Stimulated activated naive B cell treated with anti-CD40 and anti-IgM and Interleukin-4, amounts not matched to agents 10 μg/mL and 1 μg/mL and 100 μg/mL, for 72 hours (primary cell): ENCODE measurements at regions not wholly inside any gene's neighbourhood (a gene's known extent, or its start where the extent isn't known, plus 50 kb on each side); places are given as distances from the start of the nearest gene placed in this dataset.
"Not testable (repeated sequence)": the region's sequence is repeated elsewhere in the genome, so short reads cannot be mapped to it uniquely, and the experiment has no call there.

ENCODE experiments used
- ATAC-seq, 2 donors: fragments of 150-1000 bp; cut with Tn5 transposase; replicated peaks; 2 replicates each; pipeline ENCODE4 v1.10.0; 2021; ENCODE audit warnings: moderate library complexity in 1 of 2
- DNase-seq: peaks from one replicate; pipeline ENCODE4 v3.0.0; 2021
- H3K27ac Mint-ChIP-seq: one replicate; pipeline ENCODE4 v1.8.0; 2022; ENCODE audit warnings: mild to moderate bottlenecking, mixed read lengths
- H3K27me3 Mint-ChIP-seq, 2 donors: one replicate each; pipeline ENCODE4 v1.8.0; 2022; ENCODE audit warnings: mixed read lengths in 2 of 2
- H3K36me3 Mint-ChIP-seq, 2 donors: one replicate each; pipeline ENCODE4 v1.8.0; 2022; ENCODE audit warnings: mixed read lengths in 2 of 2, mild to moderate bottlenecking in 1 of 2
- H3K4me1 Mint-ChIP-seq, 2 donors: one replicate each; pipeline ENCODE4 v1.8.0; 2022; ENCODE audit warnings: mixed read lengths in 2 of 2, mild to moderate bottlenecking in 1 of 2
- H3K4me3 Mint-ChIP-seq, 2 donors: one replicate each; pipeline ENCODE4 v1.8.0; 2022; ENCODE audit warnings: mild to moderate bottlenecking in 2 of 2, mixed read lengths in 2 of 2, moderate library complexity in 1 of 2
- H3K9me3 Mint-ChIP-seq, 2 donors: one replicate each; pipeline ENCODE4 v1.8.0; 2022; ENCODE audit warnings: mixed read lengths in 2 of 2, mild to moderate bottlenecking in 1 of 2

DNA sequence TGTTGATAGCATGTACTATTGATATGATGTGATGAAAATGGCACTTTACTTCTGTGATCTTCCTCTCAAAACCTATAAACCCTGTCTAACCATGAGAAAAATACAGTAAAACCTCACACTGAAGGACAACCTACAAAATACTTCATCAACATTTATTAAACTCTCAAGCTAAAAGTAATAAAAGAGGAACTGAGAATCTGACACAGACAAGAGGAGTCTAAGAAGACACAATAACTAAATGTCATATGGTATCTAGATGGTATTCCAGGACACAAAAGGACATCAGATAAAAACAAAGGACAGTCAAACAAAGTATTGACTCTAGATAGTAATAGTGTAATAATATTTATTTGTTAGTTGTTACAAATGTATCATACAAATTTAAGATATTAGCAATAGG, 655.3 kb downstream of the SH3BGRL start:
- Mint-ChIP-seq H3K9me3 (peaks cover 0 to 5% of the 10 kb centered on the region in 2 donors), H3K27ac (no peak overlapping the region), H3K4me3 (no peak overlapping the region), H3K4me1 (no peaks in the 10 kb centered on the region), H3K27me3 (no peaks in the 10 kb centered on the region), H3K36me3 (no peaks in the 10 kb centered on the region)
- DNase-seq (no peak), ATAC-seq (no peak)

DNA sequence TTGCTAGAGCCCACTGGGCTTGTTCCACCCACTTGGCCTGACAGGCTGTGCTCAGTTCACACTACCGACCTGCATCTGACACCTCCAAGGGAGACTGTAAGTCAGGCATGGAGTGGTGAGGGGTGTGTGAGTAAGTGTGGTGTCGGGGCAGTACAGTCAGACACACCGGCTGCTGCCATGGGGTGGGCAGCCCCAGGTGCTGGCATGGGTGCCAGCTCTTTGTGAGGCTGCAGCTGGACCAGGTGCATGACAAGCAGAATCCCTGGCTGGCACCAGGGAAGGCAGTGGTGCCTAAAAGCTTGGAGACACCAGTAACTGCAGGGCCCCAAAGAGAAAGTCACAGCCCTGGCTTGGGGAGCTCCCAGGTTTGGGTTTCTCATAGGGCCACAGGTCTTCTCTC, 665.0 kb downstream of the SH3BGRL start:
- ATAC-seq: no peak
- H3K27ac Mint-ChIP-seq: no peak overlapping the region
- no peak for DNase-seq
- no peaks in the 10 kb centered on the region for H3K36me3 Mint-ChIP-seq
- H3K27me3 Mint-ChIP-seq: no peaks in the 10 kb centered on the region
- no peak overlapping the region for H3K4me3 Mint-ChIP-seq
- peaks cover 7 to 14% of the 10 kb centered on the region in 2 donors for H3K9me3 Mint-ChIP-seq
- no peaks in the 10 kb centered on the region for H3K4me1 Mint-ChIP-seq

DNA sequence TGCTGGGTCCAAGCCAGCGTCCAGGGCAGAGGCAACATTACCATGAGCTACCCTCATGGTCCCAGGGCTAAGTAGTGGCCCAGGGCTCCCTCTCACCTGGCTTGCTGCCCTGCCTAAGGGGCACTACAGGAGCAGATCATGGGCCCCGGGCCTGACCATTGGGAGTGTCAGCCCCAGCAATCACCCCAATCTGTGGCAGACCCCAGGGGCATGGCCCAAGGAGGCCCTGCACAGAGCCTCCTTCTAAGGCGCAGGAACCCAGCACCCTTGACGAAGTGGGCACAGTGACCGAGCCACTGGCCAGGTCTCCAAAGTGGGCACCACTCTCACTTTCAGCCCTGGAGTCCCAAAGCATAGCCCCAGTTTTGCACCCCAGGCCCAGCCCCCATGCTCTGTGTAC, 667.1 kb downstream of the SH3BGRL start:
- Mint-ChIP-seq H3K4me3 (no peak overlapping the region), H3K9me3 (peaks cover 9 to 14% of the 10 kb centered on the region in 2 donors), H3K27ac (no peak overlapping the region), H3K27me3 (no peaks in the 10 kb centered on the region), H3K4me1 (no peaks in the 10 kb centered on the region), H3K36me3 (no peaks in the 10 kb centered on the region)
- DNase-seq (no peak), ATAC-seq (no peak)

DNA sequence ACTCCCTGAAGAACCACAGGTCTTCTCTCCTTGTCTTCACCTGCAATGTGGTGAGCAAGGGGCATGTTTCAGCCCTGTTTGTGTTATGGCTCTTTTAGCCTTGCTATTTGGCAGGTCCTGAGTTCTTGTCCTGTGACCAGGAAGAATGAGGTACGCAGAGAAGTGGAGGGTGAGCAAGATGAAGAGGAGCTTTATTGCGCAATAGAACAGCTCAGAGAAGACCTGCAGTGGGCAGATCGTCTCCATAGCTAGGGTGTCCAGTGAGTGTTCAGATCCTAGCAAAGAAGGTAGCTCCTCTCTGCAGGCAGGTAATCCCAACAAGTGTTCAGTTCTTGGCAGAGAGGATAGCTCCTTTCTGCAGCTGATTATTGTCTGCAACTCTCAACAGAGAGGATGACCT, 672.9 kb downstream of the SH3BGRL start:
- ATAC-seq (no peak), DNase-seq (no peak)
- H3K27ac Mint-ChIP-seq: no peak overlapping the region

DNA sequence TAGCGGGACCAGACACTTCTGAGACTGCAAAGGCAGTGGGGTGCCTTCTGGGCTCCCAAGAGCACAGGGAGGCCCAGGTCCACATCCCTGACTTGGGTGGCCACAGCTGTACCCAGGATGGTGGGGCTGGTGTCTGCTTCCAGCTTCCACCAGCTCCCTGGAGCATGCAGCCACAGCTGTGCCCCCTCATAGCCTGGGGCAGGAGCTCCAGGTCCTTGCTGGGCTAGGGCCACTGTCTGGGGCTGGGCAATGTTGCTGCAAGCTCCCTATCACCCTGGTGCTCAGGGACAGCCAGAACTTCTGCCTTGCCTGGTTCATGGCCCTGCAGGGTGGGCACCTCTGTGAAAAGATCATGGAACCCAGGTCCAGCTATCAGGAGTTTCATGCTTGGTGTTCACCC, 673.9 kb downstream of the SH3BGRL start:
- Mint-ChIP-seq H3K4me3 (no peak overlapping the region), H3K27ac (no peak overlapping the region), H3K27me3 (no peaks in the 10 kb centered on the region), H3K36me3 (no peaks in the 10 kb centered on the region), H3K4me1 (no peaks in the 10 kb centered on the region), H3K9me3 (peaks cover 0 to 1% of the 10 kb centered on the region in 2 donors)
- ATAC-seq (no peak), DNase-seq (no peak)

More for the DNA sequence above, 672.9 kb downstream of the SH3BGRL start:
- Mint-ChIP-seq H3K36me3 (no peaks in the 10 kb centered on the region), H3K27me3 (no peaks in the 10 kb centered on the region), H3K4me1 (no peaks in the 10 kb centered on the region), H3K9me3 (peaks cover 0 to 1% of the 10 kb centered on the region in 2 donors), H3K4me3 (no peak overlapping the region)

DNA sequence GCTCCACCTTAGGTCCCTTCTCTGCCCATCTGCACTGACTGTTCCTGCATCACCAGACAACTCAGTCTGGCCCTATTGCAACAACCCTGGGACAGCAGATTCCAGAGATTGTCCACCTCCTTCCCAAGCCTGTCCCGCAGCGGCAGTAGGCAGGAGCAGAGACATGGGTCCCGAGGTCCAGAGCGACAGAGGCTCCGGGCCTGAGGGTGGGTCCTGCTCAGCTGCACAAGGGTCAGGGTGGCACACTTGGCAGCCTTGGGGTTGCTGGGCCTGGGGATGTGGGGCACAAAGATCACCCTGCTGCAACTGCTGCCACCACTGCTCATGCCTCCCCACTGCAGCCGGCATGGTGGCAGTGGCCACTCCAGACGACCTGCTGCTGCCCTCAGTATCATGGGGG, 674.5 kb downstream of the SH3BGRL start:
- Mint-ChIP-seq H3K9me3 (peaks cover 0 to 1% of the 10 kb centered on the region in 2 donors), H3K4me1 (no peaks in the 10 kb centered on the region), H3K4me3 (no peak overlapping the region), H3K36me3 (no peaks in the 10 kb centered on the region), H3K27ac (no peak overlapping the region), H3K27me3 (no peaks in the 10 kb centered on the region)
- DNase-seq: no peak
- ATAC-seq: no peak

DNA sequence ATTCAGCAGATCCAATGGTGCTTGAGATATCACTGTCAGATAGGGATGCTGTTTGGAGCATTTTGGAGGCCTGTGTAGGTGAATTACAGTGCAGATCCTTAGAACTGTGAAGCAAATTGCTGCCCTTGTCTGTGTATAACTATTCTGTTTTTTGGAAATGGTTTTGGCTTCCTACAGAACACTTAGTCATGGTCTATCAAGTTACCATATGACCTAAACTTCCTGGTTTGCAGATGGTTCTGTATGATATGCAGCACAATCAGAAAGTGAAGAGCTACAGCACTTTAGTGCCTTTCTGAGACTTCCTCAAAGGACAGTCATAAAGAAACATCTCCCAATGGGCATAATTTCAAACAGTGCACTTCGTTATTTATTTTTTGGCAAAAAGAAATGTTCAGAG, 688.6 kb downstream of the SH3BGRL start:
- Mint-ChIP-seq H3K9me3 (peaks cover 0 to 4% of the 10 kb centered on the region in 2 donors), H3K4me1 (no peaks in the 10 kb centered on the region), H3K4me3 (no peak overlapping the region), H3K27ac (no peak overlapping the region), H3K27me3 (no peaks in the 10 kb centered on the region), H3K36me3 (no peaks in the 10 kb centered on the region)
- DNase-seq (no peak), ATAC-seq (no peak)

DNA sequence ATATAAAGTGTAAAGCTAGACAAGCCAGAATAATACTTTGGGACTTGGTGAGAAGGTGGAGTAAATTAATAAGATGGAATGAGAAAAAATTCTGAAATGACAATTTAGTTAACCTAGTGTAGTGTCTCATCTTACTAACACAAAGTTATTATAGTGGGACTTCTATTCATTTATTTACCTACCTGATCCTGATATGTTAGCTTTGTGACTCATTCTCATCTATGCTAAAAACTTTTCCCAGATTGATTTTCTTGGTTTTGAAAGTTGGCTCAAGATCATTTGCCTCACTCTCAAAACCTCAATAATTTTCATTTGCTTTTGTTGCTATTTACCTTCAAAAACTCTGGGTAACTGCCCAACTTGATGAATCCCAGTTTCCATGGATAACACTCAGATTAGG, 698.6 kb downstream of the SH3BGRL start:
- ATAC-seq (no peak), DNase-seq (no peak)
- Mint-ChIP-seq H3K27ac (no peak overlapping the region), H3K9me3 (peaks cover 2 to 4% of the 10 kb centered on the region in 2 donors), H3K27me3 (no peaks in the 10 kb centered on the region), H3K4me3 (no peak overlapping the region), H3K36me3 (peaks cover 0 to 2% of the 10 kb centered on the region in 2 donors), H3K4me1 (no peaks in the 10 kb centered on the region)

DNA sequence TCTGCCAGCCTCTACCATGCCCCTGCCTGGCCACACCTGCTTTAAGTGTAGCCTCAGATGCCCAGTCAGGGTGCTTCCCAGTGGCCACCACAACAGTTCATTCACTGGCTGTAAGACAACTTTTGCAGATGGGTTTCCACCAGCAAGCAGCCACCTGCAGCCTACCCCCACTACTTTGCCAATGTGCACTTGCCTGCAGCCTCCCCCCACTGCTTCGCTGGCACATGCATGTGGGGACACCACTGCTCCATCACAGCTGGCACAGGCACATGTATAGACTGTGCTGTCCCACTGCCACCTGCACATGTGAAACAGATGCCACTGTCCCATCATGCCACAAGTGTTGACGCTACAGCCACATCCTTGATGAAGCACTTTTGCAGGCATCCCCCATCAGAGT, 723.9 kb downstream of the SH3BGRL start:
- H3K4me3 Mint-ChIP-seq: no peak overlapping the region
- no peak for ATAC-seq
- H3K4me1 Mint-ChIP-seq: no peaks in the 10 kb centered on the region
- H3K27me3 Mint-ChIP-seq: no peaks in the 10 kb centered on the region
- DNase-seq: no peak
- no peak overlapping the region for H3K27ac Mint-ChIP-seq
- H3K36me3 Mint-ChIP-seq: no peaks in the 10 kb centered on the region
- H3K9me3 Mint-ChIP-seq: peaks cover 1 to 4% of the 10 kb centered on the region in 2 donors

DNA sequence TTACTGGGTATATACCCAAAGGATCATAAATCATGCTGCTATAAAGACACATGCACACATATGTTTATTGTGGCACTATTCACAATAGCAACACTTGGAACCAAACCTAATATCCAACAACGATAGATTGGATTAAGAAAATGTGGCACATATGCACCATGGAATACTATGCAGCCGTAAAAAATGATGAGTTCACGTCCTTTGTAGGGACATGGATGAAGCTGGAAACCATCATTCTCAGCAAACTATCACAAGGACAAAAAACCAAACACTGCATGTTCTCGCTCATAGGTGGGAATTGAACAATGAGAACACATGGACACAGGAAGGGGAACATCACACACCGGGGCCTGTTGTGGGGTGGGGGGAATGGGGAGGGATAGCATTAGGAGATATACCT, 744.0 kb downstream of the SH3BGRL start:
- not testable (repeated sequence) for DNase-seq, H3K36me3 Mint-ChIP-seq, H3K9me3 Mint-ChIP-seq, H3K4me1 Mint-ChIP-seq, H3K27me3 Mint-ChIP-seq, H3K27ac Mint-ChIP-seq, ATAC-seq, H3K4me3 Mint-ChIP-seq

DNA sequence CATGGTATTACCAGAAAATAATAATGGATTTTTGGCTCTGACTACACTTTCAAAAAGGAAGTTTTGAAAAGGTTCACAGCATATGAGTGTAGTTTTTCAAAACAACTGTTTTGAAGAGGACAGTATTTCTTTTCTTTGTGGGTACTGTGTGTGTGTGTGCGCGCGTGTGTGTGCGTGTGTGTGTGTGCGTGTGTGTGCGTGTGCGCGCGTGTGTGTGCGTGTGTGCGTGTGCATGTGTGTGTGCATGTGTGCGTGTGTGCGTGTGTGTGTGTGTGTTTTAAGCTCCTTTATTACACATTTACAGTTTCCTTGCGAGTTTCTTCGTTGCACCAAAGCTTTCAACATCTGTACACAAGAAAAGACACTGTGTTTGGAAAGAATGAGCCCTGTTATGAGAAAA, 755.4 kb downstream of the SH3BGRL start:
- Mint-ChIP-seq H3K36me3 (no peaks in the 10 kb centered on the region), H3K27ac (no peak overlapping the region), H3K4me1 (no peaks in the 10 kb centered on the region), H3K4me3 (no peak overlapping the region), H3K27me3 (no peaks in the 10 kb centered on the region), H3K9me3 (no peaks in the 10 kb centered on the region)
- ATAC-seq (no peak), DNase-seq (no peak)

DNA sequence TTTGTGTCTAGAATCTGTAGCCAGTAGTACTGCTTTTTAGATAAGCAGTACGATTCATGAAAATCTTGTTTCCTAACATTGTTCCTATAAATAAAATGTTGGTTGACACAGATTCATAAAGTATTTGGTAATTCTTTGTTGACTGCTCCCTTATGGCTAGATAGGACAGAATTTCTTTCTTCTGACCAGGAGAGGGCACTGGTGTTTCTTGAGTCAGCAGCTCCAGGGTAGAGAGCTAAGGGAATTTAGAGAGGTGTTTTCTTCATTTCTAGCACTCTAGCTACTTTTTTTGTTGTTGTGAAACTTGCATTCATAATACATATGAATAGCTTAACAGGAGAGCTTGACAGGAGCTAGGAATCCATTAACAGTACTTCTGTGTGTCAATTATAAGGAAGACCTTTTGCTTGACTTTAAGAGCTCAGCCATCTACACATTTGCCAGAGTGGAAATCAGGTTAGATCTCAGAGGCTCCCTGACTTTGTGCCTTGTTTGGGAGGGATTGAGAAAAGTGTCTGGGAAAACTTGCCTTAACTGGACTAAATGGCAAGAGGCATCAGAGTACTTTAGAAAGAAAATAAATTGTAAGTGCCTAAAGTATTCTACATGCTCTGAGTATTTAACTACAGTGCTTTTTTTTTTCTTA, 756.1 kb downstream of the SH3BGRL start:
- no peaks in the 10 kb centered on the region for H3K9me3 Mint-ChIP-seq
- no peaks in the 10 kb centered on the region for H3K4me1 Mint-ChIP-seq
- no peak overlapping the region for H3K4me3 Mint-ChIP-seq
- no peaks in the 10 kb centered on the region for H3K27me3 Mint-ChIP-seq
- ATAC-seq (peak; percentile 46 to 54), DNase-seq (no peak)
- H3K27ac Mint-ChIP-seq: no peak overlapping the region
- no peaks in the 10 kb centered on the region for H3K36me3 Mint-ChIP-seq

DNA sequence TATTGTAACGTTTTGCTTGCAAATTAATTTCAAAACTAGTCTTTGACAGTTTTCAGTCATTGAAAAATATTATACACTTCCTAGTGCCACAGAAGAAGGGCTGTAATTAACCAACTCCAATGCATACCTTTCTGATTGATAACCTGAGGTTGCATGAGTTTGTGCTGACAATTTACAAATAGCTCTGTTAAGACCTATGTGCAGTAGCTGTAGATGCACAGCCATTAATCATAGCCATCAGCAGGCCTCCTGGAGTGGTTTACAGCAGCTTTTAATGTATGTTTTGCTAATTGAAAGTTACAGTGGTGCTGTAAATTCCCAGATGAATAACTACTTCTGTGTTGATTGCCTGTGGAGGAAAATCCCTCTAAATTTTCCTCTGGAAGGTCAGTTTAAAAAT, 758.1 kb downstream of the SH3BGRL start:
- H3K9me3 Mint-ChIP-seq: no peaks in the 10 kb centered on the region
- H3K4me1 Mint-ChIP-seq: no peaks in the 10 kb centered on the region
- DNase-seq (no peak), ATAC-seq (no peak)
- H3K4me3 Mint-ChIP-seq: no peak overlapping the region
- no peaks in the 10 kb centered on the region for H3K36me3 Mint-ChIP-seq
- no peaks in the 10 kb centered on the region for H3K27me3 Mint-ChIP-seq
- H3K27ac Mint-ChIP-seq: no peak overlapping the region

DNA sequence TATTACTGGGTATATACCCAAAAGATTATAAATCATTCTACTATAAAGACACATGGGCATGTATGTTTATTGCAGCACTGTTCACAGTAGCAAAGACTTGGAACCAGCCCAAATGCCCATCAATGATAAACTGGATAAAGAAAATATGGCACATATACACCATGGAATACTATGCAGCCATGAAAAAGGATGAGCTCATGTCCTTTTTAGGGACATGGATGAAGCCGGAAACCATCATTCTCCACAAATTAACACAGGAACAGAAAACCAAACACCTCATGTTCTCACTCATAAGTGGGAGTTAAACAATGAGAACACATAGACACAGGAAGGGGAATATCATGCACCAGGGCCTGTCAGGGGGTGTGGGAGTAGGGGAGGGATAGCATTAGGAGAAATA, 772.5 kb downstream of the SH3BGRL start:
- not testable (repeated sequence) for H3K36me3 Mint-ChIP-seq, H3K4me3 Mint-ChIP-seq, H3K27me3 Mint-ChIP-seq, DNase-seq, ATAC-seq, H3K27ac Mint-ChIP-seq, H3K4me1 Mint-ChIP-seq, H3K9me3 Mint-ChIP-seq

DNA sequence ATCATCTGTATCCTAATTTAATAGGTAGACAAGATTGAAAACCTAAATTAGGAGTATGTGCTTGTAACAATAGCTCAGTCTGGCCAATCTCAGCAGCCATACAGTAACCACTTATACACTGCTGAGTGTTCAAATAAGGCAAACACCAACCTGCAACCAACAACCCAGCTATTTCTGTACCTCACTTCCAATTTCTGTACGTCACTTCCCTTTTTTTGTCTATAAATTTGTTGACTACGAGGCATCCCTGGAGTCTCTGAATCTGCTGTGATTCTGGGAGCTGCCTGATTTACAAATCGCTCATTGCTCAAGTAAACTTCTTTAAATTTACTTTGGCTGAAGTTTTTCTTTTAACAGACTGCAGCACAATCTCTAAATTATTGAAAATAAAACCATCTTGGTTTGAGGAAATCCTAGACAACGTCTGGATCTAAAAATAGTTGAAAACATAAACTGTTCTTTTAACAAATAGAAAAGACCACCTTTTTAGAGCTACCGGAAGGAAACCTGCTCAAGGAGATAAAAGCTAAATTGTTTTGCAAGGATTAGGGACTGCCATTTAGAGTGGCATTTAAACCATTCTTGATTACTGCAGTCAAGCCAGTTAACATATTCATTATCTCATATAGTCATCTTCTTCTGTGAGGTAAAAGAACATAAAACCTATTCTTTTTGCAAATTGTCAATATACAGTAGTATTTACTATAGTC, 778.1 kb downstream of the SH3BGRL start:
- ATAC-seq (no peak), DNase-seq (no peak)
- no peak overlapping the region for H3K27ac Mint-ChIP-seq
- H3K4me3 Mint-ChIP-seq: no peak overlapping the region
- H3K9me3 Mint-ChIP-seq: no peaks in the 10 kb centered on the region
- no peaks in the 10 kb centered on the region for H3K36me3 Mint-ChIP-seq
- no peaks in the 10 kb centered on the region for H3K4me1 Mint-ChIP-seq
- H3K27me3 Mint-ChIP-seq: no peaks in the 10 kb centered on the region
